ENCODE measurements at regions not wholly inside any gene's neighbourhood (a gene's known extent, or its start where the extent isn't known, plus 50 kb on each side); places are given as distances from the start of the nearest gene placed in this dataset.

DNA sequence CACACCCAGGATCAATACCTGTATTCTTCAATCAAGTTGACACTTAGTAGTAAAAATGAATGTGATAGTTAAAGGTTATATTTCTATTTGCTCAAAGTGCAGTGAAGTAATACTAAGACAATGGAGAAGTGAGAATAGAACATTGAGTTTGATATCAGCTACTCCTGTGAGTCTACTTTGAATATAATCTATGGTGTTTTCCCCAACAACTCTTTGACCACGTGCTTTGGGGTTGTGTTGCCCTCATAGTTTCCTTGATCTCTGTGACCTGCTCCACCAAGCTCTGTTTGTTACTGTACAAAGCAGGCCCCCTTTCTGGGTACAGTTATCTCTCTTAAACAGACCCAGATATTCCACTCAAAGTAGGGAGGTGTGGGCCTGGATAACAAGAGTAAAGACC lies 222.9 kb downstream of the GALR1 start:
- TF ChIP-seq NR1H2 (CRISPR knock-in tag; IDR thresholded peaks at IDR 0.05; ENCODE audit: borderline replicate concordance, low read depth): no peak
- TF ChIP-seq CTCF (CRISPR knock-in tag; IDR thresholded peaks at IDR 0.05): no peak
- TF ChIP-seq PRDM4 (CRISPR knock-in tag; IDR thresholded peaks at IDR 0.05; ENCODE audit: borderline replicate concordance): no peak
- TF ChIP-seq ZKSCAN1 (IDR thresholded peaks at IDR 0.05; ENCODE audit: low read length): no peak
- no peak for TF ChIP-seq PAF1 (CRISPR knock-in tag; IDR thresholded peaks at IDR 0.05)
- TF ChIP-seq RAD51 (IDR thresholded peaks at IDR 0.05; ENCODE audit: borderline replicate concordance): no peak
- no peak for TF ChIP-seq ATRX (CRISPR knock-in tag; IDR thresholded peaks at IDR 0.05; ENCODE audit: borderline replicate concordance)
- no peak for TF ChIP-seq CCDC6 (CRISPR knock-in tag; IDR thresholded peaks at IDR 0.05)
- TF ChIP-seq, protein P1, sequence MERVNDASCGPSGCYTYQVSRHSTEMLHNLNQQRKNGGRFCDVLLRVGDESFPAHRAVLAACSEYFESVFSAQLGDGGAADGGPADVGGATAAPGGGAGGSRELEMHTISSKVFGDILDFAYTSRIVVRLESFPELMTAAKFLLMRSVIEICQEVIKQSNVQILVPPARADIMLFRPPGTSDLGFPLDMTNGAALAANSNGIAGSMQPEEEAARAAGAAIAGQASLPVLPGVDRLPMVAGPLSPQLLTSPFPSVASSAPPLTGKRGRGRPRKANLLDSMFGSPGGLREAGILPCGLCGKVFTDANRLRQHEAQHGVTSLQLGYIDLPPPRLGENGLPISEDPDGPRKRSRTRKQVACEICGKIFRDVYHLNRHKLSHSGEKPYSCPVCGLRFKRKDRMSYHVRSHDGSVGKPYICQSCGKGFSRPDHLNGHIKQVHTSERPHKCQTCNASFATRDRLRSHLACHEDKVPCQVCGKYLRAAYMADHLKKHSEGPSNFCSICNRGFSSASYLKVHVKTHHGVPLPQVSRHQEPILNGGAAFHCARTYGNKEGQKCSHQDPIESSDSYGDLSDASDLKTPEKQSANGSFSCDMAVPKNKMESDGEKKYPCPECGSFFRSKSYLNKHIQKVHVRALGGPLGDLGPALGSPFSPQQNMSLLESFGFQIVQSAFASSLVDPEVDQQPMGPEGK (CRISPR knock-in tag; IDR thresholded peaks at IDR 0.05): no peak
- no peak for TF ChIP-seq MLLT10 (CRISPR knock-in tag; IDR thresholded peaks at IDR 0.05)
- TF ChIP-seq SOX5 (CRISPR knock-in tag; IDR thresholded peaks at IDR 0.05; ENCODE audit: borderline replicate concordance): no peak
- TF ChIP-seq ZNF670 (CRISPR knock-in tag; IDR thresholded peaks at IDR 0.05; ENCODE audit: borderline replicate concordance): no peak

Measured in HepG2 (cell line).